ENCODE measurements at regions not wholly inside any gene's neighbourhood (a gene's known extent, or its start where the extent isn't known, plus 50 kb on each side); places are given as distances from the start of the nearest gene placed in this dataset.
"Not testable (repeated sequence)": the region's sequence is repeated elsewhere in the genome, so short reads cannot be mapped to it uniquely, and the experiment has no call there.

DNA sequence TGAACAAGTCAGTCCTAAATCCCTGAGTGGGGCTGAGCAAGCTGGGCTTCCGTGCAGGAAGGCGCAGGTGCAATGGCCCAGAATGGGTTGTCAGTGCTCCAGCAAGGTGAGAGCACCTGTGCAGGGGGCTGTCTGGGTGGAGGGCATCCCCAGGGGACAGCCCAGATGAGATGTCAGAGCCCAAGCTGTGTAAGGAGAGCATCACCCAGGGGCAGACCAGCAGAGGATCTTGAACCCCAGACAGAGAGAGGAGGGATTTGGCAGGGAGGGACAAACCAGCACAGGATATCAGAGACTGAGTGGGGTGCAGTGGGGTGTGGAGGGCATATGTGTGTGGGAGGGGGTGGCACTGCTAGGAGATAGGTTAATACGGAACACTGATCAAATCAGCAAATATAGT lies 114.9 kb upstream of the TMEM45B start:
- no peak for DNase-seq

DNA sequence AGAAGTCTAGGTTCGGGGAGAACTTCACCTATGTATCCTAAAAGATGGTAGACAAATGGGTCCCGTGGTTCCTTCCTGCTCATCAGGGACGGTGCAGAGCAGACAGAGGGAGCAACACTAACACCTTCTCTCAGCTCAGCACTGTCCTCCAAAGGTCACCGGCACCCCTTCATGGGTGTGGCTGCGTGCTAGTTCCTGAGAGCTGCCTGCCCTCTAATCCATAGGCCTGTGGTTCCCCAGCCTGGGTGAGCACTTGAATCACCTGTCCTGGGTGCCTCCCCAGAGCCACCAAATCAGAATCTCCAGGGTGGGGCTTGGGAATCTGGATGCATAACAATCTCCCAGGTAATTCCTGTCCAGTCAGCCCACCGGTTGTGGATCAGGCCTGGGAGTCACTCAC lies 113.9 kb upstream of the TMEM45B start:
- no peak for DNase-seq

DNA sequence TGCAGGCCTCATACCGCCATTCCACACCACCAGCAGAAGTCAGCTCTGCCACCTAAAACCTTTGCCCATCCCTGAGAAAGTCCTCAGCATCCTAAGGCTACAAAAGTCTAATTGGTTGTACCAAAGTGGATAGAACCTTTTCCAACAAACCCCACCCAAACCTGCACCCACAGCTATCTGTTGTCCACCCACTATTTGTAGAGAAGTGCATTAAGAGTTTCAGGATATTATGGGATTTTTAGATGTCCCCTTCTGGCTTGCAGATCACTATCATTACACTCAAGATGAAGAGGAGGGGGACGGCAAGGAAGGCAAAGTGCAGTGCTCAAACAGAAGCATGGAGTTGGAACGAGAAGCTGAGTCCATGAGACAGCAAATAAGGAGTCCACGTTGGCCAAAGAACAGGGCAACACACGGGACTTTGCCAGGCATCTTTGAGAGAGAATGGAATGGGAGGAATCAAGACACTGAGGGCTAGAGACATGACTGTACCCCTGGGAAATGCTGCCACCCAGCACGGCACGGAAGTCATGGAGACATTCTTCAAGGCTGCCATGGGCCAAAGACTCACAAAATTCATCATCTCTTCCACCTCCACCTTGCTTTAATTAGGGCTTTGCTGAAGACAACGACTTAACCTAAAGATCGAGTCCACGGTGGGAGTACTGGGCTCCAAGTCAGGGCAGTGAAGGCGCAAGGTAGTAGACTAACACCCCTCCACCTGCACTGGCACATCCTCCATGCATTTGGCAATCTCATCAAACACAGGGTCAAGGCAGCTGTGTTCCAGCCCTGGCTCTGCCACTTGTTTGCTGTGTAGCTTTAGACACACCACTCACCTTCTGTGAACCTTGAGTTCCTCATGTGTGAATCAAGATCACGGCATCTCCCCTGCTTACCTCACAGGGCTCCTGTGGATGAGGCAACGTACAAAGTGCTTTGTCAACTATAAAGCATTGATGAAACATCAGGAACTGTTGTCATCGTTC lies 112.9 kb upstream of the TMEM45B start:
- no peak for DNase-seq

DNA sequence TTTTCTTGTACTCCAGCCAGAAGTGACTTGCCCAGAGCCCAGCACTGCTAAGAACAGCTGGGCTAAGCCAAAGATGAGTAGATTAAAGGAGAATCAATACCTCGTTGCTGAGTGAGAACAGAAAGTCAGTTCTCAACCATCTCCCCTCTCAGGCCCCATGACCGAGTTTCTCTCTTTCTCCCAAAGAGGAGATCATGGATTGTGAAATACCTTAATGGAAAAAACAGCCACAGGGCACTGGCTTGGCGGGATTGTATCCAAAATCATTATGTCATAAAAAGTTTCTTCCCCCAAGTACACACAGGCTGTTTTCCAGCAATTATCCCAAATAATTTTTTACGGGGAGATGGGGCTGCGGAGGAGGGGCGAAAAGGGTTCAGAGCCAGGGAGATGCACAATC lies 111.8 kb upstream of the TMEM45B start:
- DNase-seq: no peak

DNA sequence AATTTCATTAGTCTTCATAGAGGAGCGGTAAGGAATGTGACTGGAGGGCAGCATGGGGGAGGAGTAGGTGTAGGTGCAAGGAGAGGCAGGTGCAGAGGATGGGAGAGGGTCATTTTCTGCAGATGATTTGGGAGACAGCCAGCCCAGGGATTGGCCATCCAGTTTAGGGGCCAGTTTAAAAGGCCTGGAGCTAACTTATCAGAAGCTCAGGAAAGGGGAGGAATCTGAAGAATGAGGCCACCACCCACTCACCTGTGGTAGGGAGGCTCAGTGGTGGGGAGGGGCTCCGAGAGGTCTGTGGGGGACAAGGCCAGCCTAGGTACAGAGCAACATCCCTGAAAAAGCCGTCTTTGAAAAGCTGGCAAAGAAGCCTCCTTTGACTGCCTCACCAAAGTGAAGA lies 110.8 kb upstream of the TMEM45B start:
- DNase-seq: no peak

DNA sequence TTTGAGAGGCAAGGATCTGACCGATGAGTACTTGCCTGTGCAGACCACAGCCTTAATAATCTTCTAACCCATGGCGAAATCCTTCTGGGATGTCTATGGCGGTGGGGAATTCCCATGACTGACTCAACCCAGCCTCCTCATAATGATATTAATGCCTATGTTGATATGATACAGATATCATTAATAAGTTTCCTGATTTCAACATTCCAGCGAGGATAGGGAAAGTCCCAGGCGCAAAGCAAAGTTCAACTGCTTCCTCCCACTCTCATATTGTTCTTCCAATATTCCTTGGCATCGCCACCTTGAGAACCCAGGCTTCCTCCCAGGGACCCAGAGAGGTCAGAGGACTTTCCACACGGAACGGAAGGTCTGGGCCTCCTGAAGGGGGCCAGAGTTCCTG lies 110.3 kb upstream of the TMEM45B start:
- no peak for DNase-seq

DNA sequence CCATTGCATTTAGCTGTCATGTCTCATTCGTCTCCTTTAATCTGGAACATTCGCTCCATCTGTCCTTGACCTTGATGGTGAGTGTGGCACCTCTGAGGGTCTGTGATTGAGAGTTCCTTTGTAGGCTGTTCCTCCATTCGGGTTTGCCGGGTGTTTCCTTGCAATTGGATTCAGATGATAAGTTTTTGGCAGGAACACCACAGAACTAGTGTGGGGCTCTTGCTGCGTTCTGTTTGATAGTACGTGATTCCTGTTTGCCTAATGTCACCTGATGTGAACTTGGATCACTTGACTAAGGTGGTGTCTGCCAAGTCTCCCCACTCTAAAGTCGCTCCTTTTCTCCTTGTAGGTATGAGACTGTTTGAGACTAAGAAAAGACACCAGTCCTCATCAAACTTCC lies 109.7 kb upstream of the TMEM45B start:
- DNase-seq: no peak

DNA sequence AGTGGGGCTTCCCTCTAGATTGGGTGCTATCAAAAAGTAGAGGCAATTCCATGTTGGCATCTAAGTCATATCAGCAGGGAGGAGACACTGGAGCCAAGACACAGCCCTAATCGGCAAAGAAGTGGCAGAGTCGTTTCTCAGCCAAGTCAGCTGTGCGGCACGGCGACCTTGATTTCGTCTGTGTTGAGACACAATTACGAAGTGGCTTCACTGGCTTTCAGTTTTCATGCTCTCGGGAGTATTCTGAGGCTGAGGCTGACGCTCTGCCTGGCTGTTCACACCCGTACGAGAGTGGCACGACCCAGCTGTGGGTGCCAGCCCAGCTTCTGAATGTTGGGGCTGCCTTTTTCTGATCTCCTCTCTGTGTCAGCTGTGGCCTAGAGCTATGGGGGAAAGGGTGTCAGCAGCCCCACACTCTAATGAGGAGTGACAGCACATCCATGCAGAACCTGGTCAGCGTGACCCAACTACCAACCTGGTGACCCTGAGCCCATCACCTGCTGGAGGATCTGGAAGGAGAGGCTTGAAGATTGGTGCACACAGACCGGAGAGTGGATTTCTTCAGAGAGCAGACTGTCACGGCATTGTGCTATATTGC lies 105.7 kb upstream of the TMEM45B start:
- no peak for DNase-seq

DNA sequence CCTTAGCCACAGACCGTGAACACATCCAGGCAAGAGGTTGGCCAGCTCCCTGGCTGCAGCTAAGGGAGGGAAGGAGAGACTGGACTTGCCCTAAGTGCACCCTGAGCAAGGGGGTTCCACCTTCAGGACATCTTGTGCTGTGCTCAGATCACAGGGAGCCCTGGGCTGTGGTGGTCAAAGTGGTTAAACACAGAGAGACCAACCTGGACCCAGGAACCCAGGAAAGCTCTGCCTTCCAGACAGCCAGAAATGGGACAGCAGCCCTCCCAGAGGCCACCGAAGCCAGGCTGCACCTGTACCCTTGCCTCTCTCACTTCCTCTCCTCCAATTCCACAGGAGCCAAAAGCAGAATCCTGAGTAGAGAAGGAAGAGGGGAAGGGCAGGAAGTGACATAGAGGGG lies 105.2 kb upstream of the TMEM45B start:
- DNase-seq: no peak

DNA sequence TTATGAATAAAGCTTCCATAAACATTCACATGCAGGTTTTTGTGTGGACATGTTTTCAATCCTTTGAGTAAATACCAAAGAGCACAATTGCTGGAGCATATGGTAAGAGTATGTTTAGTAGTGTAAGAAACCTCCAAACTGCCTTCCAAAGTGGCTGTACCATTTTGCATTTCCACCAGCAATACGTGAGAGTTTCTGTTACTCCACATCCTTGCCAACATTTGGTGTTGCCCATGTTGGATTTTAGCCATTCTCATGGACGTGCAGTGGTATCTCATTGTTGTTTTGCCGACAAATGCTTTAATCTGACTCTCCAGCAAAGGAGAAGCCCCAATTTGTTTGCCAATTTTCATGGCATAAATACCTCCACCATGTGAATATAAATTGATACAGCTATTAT lies 103.9 kb upstream of the TMEM45B start:
- no peak for DNase-seq

DNA sequence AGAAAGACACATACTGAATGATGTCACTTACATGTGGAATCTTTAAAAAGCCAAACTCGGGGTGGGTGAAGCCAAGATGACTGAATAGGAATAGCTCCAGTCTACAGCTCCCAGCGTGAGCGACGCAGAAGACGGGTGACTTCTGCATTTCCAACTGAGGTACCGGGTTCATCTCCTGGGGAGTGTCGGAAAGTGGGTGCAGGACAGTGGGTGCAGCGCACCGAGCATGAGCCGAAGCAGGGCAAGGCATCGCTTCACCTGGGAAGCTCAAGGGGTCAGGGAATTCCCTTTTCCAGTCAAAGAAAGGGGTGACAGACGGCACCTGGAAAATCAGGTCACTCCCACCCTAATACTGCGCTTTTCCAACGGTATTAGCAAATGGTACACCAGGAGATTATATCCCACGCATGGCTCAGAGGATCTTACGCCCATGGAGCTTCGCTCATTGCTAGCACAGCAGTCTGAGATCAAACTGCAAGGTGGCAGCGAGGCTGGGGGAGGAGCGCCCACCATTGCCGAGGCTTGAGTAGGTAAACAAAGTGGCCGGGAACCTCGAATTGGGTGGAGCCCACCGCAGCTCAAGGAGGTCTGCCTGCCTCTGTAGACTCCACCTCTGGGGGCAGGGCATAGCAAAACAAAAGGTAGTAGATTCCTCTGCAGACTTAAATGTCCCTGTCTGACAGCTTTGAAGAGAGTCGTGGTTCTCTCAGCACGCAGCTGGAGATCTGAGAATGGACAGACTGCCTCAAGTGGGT lies 103.0 kb upstream of the TMEM45B start:
- not testable (repeated sequence) for DNase-seq

DNA sequence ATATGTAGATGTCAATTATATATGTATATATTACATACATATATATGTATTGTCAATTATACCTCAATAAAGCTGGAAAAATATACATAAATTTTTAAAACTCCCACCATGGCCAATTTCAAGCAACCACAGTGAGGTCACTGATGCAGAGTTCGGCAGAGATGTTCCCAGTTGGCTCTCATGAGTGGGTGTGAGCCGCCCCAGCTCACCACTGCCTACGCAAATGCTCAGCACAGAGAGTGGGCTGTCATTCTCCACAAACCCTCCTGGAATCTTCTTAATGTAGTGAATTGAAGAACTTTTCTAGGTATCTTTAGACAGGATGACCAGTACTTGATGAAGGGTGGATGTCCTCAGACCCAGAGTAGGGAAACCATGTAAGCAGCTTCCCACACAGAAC lies 96.6 kb upstream of the TMEM45B start:
- no peak for DNase-seq

DNA sequence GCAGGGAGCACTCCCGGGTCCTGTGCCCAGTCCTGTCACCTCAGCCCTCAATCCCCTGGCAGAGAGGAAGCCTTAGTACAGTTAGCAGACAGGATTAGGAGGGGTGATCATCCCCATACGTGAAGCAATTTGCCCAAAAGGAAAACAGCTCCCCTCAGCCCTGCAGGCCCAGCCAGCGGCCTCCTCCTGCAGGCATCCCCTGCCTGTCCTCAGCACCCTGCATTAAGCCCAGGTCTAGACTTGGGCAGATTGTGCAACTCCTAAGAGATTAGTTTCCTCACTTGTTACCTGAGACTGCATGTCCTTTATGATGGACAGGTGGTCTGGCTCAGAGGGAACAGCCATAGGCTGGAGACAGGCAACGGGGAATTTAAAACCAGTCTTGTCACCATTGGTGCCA lies 95.5 kb upstream of the TMEM45B start:
- no peak for DNase-seq

DNA sequence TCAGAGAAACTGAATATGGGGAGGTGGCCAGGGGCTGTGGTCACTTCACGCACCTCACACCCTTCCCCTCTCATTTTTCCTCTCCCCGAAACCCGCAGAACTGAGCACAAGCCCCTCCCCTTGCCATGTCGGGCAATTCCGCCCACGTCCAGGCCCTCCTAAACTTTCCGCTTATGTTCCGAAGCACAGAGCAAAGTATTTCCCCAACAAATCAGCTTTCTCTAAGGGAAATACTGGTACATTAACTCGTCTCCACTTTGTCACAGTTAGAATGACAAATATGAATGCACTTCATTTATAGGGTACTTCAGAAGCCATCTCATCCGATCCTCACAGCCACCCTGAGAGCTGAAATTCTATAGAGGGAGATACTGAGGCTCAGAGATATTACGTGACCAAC lies 94.7 kb upstream of the TMEM45B start:
- no peak for DNase-seq

DNA sequence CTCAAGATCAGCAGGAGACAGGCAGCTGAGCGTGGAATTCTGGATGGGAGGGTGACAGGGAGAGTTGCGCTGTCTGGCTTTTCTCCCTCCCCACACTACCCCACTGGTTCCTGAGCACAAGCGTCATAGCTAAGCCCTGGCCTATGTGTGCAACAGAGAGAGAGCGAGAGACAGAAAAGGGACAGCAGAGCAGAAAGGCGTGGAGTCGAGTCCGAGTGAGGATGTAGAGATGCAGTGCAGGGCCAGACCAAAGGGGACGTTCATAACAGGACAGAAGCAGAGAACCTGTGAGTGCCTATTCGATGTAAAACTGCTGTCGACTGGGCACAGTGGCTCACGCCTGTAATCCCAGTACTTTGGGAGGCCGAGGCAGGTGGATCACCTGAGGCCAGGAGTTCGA lies 94.0 kb upstream of the TMEM45B start:
- no peak for DNase-seq

DNA sequence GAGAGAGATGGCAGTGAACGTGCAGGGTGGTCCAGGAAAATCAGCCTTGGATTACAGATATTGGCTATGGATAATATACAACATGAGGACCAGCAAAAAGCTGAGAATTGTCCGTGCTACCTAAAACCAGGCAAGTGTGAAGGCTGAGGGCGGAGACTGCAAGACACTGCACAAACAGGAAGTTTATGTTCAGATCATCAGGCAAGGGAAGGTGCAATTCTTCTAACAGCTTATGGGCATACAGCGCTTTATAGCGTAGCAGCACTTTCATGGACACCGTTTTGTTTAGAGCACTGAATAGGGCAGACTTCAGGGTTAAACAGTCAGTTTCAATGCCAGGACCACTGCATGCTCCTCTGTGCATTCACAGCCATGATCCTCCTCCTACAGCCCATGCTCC lies 93.1 kb upstream of the TMEM45B start:
- no peak for DNase-seq

DNA sequence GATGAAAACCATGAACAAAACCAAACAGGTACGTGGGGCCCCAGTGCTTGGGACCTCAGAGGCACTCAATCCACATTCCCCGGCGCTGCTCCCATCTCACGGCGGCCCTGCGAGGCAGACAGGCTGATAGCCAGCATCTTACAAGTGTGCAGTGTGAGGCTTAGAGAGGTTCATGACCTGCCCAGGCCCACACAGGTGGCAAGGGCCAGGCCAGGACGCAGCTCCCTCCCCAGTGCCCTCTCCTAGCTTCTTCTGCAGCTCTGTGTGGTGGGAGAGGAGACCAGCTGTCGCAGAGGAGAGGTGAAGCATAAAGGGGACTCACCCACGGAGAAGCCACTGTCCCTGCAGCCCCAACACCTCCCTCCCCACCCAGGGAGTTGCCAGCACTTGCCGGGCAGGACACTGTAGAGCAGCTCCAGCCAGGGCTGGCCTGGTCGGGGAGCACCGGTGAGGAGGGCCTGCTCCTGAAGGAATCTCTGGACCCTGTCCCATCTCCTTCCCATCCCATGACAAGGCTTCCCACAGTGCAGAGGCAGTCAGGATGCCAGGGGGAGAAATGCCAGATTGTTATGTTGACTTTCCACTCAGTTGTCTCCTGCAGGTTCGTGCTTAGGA lies 92.4 kb upstream of the TMEM45B start:
- DNase-seq: no peak

DNA sequence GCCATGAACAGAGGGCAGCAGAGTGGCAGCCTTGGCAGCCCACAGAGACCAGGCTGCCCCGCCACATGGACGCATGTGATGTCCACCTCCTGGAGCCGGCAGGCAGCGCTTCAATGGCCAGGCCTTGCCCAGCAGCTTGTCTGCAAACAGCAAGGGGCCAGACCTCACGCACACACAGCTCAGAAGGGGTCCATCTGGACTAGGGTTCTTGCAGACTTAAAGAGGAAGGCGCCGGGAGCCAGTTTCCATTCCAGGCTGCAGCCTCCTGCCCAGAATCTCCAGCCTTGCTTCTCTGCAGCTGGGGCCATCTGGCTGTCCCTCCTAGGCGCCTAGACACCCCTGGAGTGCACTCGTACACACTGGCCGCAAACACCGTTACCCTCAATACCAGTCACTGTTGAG lies 91.9 kb upstream of the TMEM45B start:
- DNase-seq: no peak

DNA sequence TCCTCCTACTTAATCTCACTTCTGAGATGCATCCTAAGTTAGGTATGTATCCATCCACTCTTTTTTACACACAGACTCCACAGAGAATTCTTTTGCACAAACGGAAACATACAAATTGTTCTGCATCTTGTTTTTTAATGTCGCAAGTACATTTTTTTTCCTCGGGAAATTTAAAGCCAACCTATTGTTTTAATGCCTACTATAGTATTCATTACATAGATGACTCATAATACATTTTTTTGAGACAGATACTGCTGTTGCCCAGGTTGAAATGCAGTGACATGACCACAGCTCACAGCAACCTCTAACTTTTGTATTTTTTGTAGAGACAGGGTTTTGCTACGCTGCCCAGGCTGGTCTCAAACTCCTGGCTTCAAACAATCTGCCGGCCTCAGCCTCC lies 90.8 kb upstream of the TMEM45B start:
- no peak for DNase-seq

DNA sequence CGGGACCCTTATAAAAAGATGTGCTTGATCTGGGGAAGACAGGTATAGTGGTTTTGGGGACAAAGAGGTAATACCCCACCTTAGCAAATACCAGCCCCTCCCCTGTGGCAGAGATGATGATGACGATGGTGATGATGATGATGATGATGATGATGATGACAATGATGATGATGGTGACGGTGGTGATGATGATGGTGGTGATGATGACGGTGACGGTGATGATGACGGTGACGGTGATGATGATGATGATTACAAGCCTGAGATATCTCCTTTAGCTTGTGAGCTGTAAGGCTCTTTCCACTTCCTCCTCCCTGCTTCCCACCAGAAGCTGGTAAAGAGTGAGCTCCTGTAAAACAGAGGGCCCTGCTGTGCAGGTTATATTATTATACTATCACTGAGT lies 89.5 kb upstream of the TMEM45B start:
- DNase-seq: no peak

DNA sequence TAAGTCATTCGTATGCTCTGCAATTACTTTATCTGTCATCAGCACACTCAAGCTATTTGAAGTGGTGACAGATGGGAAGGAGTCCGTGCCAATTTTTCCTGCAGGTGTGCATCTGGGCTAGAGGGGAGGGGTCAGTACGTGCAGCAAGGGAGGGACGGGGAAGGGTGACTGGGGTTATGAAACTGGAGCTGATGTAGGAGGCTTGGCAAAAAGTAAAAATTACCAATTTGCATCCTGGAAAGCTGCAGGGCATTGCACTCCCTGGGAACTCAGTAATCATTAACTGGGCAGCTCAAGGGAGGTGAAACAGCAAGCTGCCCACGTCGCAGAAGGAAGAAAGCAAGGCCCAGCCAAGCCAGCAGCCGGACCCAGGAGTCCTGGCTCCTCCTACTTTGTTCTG lies 87.1 kb upstream of the TMEM45B start:
- DNase-seq: peak; percentile 45

DNA sequence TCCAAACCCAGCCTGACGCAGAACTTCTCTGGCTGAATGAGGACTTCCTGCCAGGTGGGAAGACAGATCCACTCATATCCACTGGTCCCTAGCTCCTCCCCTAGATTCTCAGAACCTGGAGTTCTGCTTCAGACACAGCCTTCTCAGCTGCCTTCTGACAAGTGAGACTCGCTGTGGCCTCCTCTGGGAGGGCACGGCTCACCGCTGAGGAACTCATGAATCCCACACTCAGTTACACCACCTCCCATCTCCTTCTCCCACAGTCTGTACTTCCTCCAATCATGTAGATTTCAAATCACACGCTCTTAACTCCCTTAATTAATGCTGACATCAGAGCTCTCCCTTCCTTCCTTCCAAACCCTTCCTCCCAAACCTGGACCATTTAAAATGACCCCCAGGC lies 86.4 kb upstream of the TMEM45B start:
- no peak for DNase-seq

DNA sequence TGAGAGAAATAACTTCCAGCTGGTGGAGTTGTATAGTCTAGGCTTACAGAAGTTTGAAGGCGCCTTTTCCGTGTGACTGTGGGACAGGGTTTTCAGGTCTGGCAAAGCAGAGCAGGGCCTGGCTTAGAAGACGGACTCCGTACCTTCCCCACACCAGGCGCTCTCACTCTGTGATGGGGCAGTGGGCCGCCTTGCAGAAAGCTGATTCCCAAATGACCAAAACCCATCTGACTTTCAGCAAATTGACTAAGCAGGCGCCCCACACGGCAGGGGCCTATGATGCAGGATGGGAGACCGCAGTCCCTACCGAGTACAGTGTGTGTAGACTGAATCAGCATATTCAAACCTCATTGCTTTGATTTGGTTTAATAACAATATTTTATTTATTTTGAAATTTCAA lies 85.8 kb upstream of the TMEM45B start:
- DNase-seq: no peak
